DND-41 (cell line): ENCODE measurements at regions not wholly inside any gene's neighbourhood (a gene's known extent, or its start where the extent isn't known, plus 50 kb on each side); places are given as distances from the start of the nearest gene placed in this dataset.

Source experiments
- ATAC-seq: fragments of 200-7000 bp; cut with Tn5 transposase; 3 replicates; pipeline ENCODE4 v1.9.1; 2021; ENCODE audit warnings: low read depth; ENCODE audit not compliant: insufficient read depth
- DNase-seq: peaks from one replicate; pipeline ENCODE4 v3.0.0-alpha.2; 2020
- H2AFZ ChIP-seq: 2 replicates; pipeline ENCODE4 v1.6.0; 2012; ENCODE audit warnings: low read depth, low read length
- H3K27ac ChIP-seq: 2 replicates; pipeline ENCODE4 v1.5.1; 2012; ENCODE audit warnings: low read length, inconsistent platforms
- H3K27me3 ChIP-seq: fragments of 200-600 bp; sonication (generic); 2 replicates; pipeline ENCODE4 v1.6.0; 2012; ENCODE audit warnings: low read length, mild to moderate bottlenecking, inconsistent platforms; ENCODE audit not compliant: insufficient read depth, poor library complexity
- H3K36me3 ChIP-seq: 2 replicates; pipeline ENCODE4 v1.5.1; 2012; ENCODE audit warnings: low read length, inconsistent platforms; ENCODE audit not compliant: insufficient read depth
- H3K4me1 ChIP-seq: 2 replicates; pipeline ENCODE4 v1.5.1; 2012; ENCODE audit warnings: mild to moderate bottlenecking, low read length; ENCODE audit not compliant: insufficient read depth
- H3K4me2 ChIP-seq: 2 replicates; pipeline ENCODE4 v1.6.0; 2012; ENCODE audit warnings: mild to moderate bottlenecking, moderate library complexity, low read length, inconsistent platforms; ENCODE audit not compliant: insufficient read depth
- H3K4me3 ChIP-seq, 2 experiments: fragments of 200-600 bp in 1 of 2; shearing (Covaris generic) in 1 of 2; 2 replicates each; pipeline ENCODE4 v1.5.1; 2012 to 2016; ENCODE audit warnings: inconsistent platforms in 2 of 2, low read length in 2 of 2, mild to moderate bottlenecking in 2 of 2, low read depth in 1 of 2, moderate library complexity in 1 of 2
- H3K79me2 ChIP-seq: 2 replicates; pipeline ENCODE4 v1.6.0; 2012; ENCODE audit warnings: low read length, inconsistent platforms; ENCODE audit not compliant: insufficient read depth
- H3K9ac ChIP-seq: 2 replicates; pipeline ENCODE4 v1.6.0; 2012; ENCODE audit warnings: low read depth, mild to moderate bottlenecking, inconsistent platforms, low read length, moderate library complexity
- H3K9me3 ChIP-seq: 2 replicates; pipeline ENCODE4 v1.5.1; 2012; ENCODE audit warnings: low read length, moderate library complexity, mild to moderate bottlenecking, inconsistent platforms; ENCODE audit not compliant: insufficient read depth, severe bottlenecking
- H4K20me1 ChIP-seq: 2 replicates; pipeline ENCODE4 v1.6.0; 2012; ENCODE audit warnings: low read length; ENCODE audit not compliant: insufficient read depth
- EZH2 ChIP-seq: IDR thresholded peaks from 3 replicates; pipeline ENCODE4 v1.6.1; 2012; ENCODE audit warnings: borderline replicate concordance, low read depth, mild to moderate bottlenecking, moderate library complexity, low read length, inconsistent platforms; ENCODE audit not compliant: severe bottlenecking
- TF ChIP-seq, protein P1 (sequence below): IDR thresholded peaks from 2 replicates; pipeline ENCODE4 v1.5.1; 2012; ENCODE audit warnings: borderline replicate concordance, low read length, moderate library complexity, mild to moderate bottlenecking; ENCODE audit not compliant: poor library complexity, severe bottlenecking; ENCODE audit errors: extremely low read depth

GRCh38 chr9:100720922-100721321 lies 143.0 kb downstream of the CAVIN4 start:
- no peaks in the 10 kb centered on the region for H3K36me3 ChIP-seq
- DNase-seq: no peak
- TF ChIP-seq, protein P1, sequence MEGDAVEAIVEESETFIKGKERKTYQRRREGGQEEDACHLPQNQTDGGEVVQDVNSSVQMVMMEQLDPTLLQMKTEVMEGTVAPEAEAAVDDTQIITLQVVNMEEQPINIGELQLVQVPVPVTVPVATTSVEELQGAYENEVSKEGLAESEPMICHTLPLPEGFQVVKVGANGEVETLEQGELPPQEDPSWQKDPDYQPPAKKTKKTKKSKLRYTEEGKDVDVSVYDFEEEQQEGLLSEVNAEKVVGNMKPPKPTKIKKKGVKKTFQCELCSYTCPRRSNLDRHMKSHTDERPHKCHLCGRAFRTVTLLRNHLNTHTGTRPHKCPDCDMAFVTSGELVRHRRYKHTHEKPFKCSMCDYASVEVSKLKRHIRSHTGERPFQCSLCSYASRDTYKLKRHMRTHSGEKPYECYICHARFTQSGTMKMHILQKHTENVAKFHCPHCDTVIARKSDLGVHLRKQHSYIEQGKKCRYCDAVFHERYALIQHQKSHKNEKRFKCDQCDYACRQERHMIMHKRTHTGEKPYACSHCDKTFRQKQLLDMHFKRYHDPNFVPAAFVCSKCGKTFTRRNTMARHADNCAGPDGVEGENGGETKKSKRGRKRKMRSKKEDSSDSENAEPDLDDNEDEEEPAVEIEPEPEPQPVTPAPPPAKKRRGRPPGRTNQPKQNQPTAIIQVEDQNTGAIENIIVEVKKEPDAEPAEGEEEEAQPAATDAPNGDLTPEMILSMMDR: no peak
- TF ChIP-seq EZH2: no peak
- no peak overlapping the region for H3K4me2 ChIP-seq
- H3K4me1 ChIP-seq: no peaks in the 10 kb centered on the region
- no peaks in the 10 kb centered on the region for H3K79me2 ChIP-seq
- no peaks in the 10 kb centered on the region for H3K27me3 ChIP-seq
- no peak overlapping the region for H3K9ac ChIP-seq
- ATAC-seq: no peak
- H3K9me3 ChIP-seq: no peaks in the 10 kb centered on the region
- H3K4me3 ChIP-seq: no peak overlapping the region
- H3K27ac ChIP-seq: no peak overlapping the region
- no peaks in the 10 kb centered on the region for H4K20me1 ChIP-seq
- H2AFZ ChIP-seq: no peak overlapping the region

- Histone ChIP-seq H3K4me2 (no peak overlapping the region), H3K36me3 (no peaks in the 10 kb centered on the region), H3K79me2 (no peaks in the 10 kb centered on the region), H3K4me1 (no peaks in the 10 kb centered on the region), H3K27ac (no peak overlapping the region), H2AFZ (no peak overlapping the region), H3K9ac (no peak overlapping the region), H3K27me3 (no peaks in the 10 kb centered on the region), H4K20me1 (no peaks in the 10 kb centered on the region), H3K9me3 (no peaks in the 10 kb centered on the region), H3K4me3 (no peak overlapping the region)
- DNase-seq (no peak), ATAC-seq (no peak)
- TF ChIP-seq, protein P1: no peak
- TF ChIP-seq EZH2: no peak
Observed at GRCh38 chr9:100724886-100725285, 147.0 kb downstream of the CAVIN4 start.

GRCh38 chr9:100725371-100725770 lies 147.5 kb downstream of the CAVIN4 start:
- no peaks in the 10 kb centered on the region for H3K27me3 ChIP-seq
- DNase-seq (no peak), ATAC-seq (no peak)
- H2AFZ ChIP-seq: no peak overlapping the region
- H4K20me1 ChIP-seq: no peaks in the 10 kb centered on the region
- H3K9ac ChIP-seq: no peak overlapping the region
- no peaks in the 10 kb centered on the region for H3K9me3 ChIP-seq
- H3K27ac ChIP-seq: no peak overlapping the region
- no peaks in the 10 kb centered on the region for H3K36me3 ChIP-seq
- TF ChIP-seq, protein P1: no peak
- TF ChIP-seq EZH2: no peak
- H3K4me2 ChIP-seq: no peak overlapping the region
- H3K79me2 ChIP-seq: no peaks in the 10 kb centered on the region
- no peaks in the 10 kb centered on the region for H3K4me1 ChIP-seq
- no peak overlapping the region for H3K4me3 ChIP-seq

DNA sequence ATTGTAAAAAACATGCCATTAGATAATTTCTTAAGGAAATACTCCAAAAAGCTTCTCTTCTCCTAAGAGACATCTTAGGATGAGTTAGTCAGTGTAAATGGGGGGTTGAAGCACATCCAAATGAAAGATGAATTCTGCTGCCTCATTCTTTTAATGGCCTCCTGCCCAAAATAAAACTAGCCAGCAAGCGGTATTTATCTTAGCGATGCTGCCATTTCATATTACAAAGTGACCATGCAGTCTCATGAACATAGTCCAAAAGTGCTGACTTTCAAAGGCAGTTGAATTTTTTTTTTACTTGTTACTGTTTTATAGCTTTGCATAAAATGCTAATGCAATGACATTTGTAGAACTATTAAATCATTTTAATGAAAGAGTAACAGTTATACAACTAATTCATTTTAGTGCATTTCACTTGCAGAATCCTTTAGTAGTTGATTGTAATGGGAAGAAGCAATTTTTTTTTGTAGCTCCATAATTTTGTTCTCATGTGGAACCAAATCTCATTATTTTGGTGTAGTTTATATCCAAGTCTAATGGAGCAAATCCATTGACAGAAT lies 151.5 kb downstream of the CAVIN4 start:
- no peaks in the 10 kb centered on the region for H3K27me3 ChIP-seq
- no peaks in the 10 kb centered on the region for H3K36me3 ChIP-seq
- H3K4me3 ChIP-seq: no peak overlapping the region
- TF ChIP-seq, protein P1: no peak
- no peak for TF ChIP-seq EZH2
- no peak for DNase-seq
- H3K4me1 ChIP-seq: no peaks in the 10 kb centered on the region
- no peak overlapping the region for H2AFZ ChIP-seq
- no peaks in the 10 kb centered on the region for H3K79me2 ChIP-seq
- no peak overlapping the region for H3K4me2 ChIP-seq
- no peaks in the 10 kb centered on the region for H4K20me1 ChIP-seq
- H3K9ac ChIP-seq: no peak overlapping the region
- no peaks in the 10 kb centered on the region for H3K9me3 ChIP-seq
- ATAC-seq: no peak
- no peak overlapping the region for H3K27ac ChIP-seq
